Endodermal cell (in vitro differentiated cells): ENCODE measurements at regions not wholly inside any gene's neighbourhood (a gene's known extent, or its start where the extent isn't known, plus 50 kb on each side); places are given as distances from the start of the nearest gene placed in this dataset.

Source experiments
- DNase-seq: peaks from one replicate; pipeline ENCODE4 v3.0.0-alpha.2; 2017
- H3K27ac ChIP-seq: 2 replicates; pipeline ENCODE4 v1.5.1; 2013; ENCODE audit warnings: mild to moderate bottlenecking, low read depth, low read length, moderate library complexity
- H3K27me3 ChIP-seq: 2 replicates; pipeline ENCODE4 v1.6.1; 2013; ENCODE audit warnings: mild to moderate bottlenecking, low read length, moderate library complexity; ENCODE audit not compliant: insufficient read depth, control insufficient read depth, poor library complexity, severe bottlenecking
- H3K36me3 ChIP-seq: 2 replicates; pipeline ENCODE4 v1.7.0; 2013; ENCODE audit warnings: mild to moderate bottlenecking, low read length, moderate library complexity; ENCODE audit not compliant: control insufficient read depth, insufficient read depth
- H3K4me1 ChIP-seq: one replicate; pipeline ENCODE4 v1.7.0; 2013; ENCODE audit warnings: low read length; ENCODE audit not compliant: control insufficient read depth, insufficient read depth
- H3K4me3 ChIP-seq: 2 replicates; pipeline ENCODE4 v1.5.1; 2013; ENCODE audit warnings: mild to moderate bottlenecking, low read length, moderate library complexity
- H3K9ac ChIP-seq: 2 replicates; pipeline ENCODE4 v1.6.1; 2013; ENCODE audit warnings: mild to moderate bottlenecking, low read length, moderate library complexity; ENCODE audit not compliant: poor library complexity, severe bottlenecking; ENCODE audit errors: extremely low read depth
- H3K9me3 ChIP-seq: 2 replicates; pipeline ENCODE4 v1.6.1; 2013; ENCODE audit warnings: mild to moderate bottlenecking, low read length, moderate library complexity; ENCODE audit not compliant: control insufficient read depth
- H3K27ac Mint-ChIP-seq: 2 replicates; pipeline ENCODE4 v1.8.0; 2020; ENCODE audit warnings: mixed read lengths
- H3K27me3 Mint-ChIP-seq: 2 replicates; pipeline ENCODE4 v1.8.0; 2021; ENCODE audit warnings: mild to moderate bottlenecking, mixed read lengths; ENCODE audit not compliant: insufficient read depth
- H3K36me3 Mint-ChIP-seq: 2 replicates; pipeline ENCODE4 v1.8.0; 2020; ENCODE audit warnings: low read depth, mixed read lengths
- H3K4me1 Mint-ChIP-seq: 2 replicates; pipeline ENCODE4 v1.8.0; 2020; ENCODE audit warnings: mixed read lengths
- H3K4me3 Mint-ChIP-seq: 2 replicates; pipeline ENCODE4 v1.8.0; 2020; ENCODE audit warnings: mild to moderate bottlenecking, moderate library complexity, mixed read lengths
- H3K9me3 Mint-ChIP-seq: 2 replicates; pipeline ENCODE4 v1.8.0; 2020; ENCODE audit warnings: mild to moderate bottlenecking, mixed read lengths
- WGBS, 2 experiments: methylation state at CpG; one replicate each; pipeline versions ENCODE4 v1.1.5 to v1.1.7; 2013; ENCODE audit warnings: missing lambda C conversion rate in 2 of 2, mixed read lengths in 1 of 2; ENCODE audit not compliant: insufficient coverage in 1 of 2, insufficient read length in 1 of 2; 5-methylcytosine and 5-hydroxymethylcytosine counted together
- TF ChIP-seq, protein P1 (sequence below): fragments of 200-600 bp; sonication (generic); conservative IDR thresholded peaks from 2 replicates; pipeline ENCODE4 v1.5.0; 2021; ENCODE audit warnings: antibody characterized with exemption, mild to moderate bottlenecking

DNA sequence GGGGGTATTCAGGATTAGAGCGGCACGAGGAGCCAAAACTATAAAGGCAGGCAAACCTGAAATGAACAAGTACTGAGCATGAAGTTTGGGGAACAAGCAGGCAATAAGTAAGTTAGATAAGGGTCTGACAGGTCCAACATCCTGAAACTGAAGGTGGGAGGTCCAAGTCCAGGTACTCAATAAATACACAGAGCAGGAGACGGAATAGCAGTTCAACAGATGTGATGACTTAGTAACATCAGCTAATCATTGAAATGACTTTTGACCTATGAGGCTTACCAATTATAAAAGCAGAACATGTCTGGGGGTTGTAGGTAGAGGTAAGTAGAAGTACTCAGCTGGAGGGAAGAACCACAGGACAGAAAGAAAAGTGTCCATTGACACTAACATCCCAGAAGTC, 132.8 kb upstream of the PDZRN3 start:
- Histone ChIP-seq H3K36me3 (no peaks in the 10 kb centered on the region), H3K4me1 (peaks cover 4% of the 10 kb centered on the region), H3K9me3 (no peaks in the 10 kb centered on the region), H3K27ac (no peak overlapping the region), H3K9ac (no peak overlapping the region), H3K4me3 (no peak overlapping the region), H3K27me3 (no peaks in the 10 kb centered on the region)
- WGBS, 2 experiments = 97 to 100% methylated on average over 2 to 3 of the region's 3 CpGs
- H3K27me3 Mint-ChIP-seq = peaks cover 6% of the 10 kb centered on the region
- TF ChIP-seq, protein P1, sequence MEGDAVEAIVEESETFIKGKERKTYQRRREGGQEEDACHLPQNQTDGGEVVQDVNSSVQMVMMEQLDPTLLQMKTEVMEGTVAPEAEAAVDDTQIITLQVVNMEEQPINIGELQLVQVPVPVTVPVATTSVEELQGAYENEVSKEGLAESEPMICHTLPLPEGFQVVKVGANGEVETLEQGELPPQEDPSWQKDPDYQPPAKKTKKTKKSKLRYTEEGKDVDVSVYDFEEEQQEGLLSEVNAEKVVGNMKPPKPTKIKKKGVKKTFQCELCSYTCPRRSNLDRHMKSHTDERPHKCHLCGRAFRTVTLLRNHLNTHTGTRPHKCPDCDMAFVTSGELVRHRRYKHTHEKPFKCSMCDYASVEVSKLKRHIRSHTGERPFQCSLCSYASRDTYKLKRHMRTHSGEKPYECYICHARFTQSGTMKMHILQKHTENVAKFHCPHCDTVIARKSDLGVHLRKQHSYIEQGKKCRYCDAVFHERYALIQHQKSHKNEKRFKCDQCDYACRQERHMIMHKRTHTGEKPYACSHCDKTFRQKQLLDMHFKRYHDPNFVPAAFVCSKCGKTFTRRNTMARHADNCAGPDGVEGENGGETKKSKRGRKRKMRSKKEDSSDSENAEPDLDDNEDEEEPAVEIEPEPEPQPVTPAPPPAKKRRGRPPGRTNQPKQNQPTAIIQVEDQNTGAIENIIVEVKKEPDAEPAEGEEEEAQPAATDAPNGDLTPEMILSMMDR = no peak
- no peaks in the 10 kb centered on the region for H3K9me3 Mint-ChIP-seq
- DNase-seq = no peak
- H3K4me1 Mint-ChIP-seq = peaks cover 9% of the 10 kb centered on the region
- no peak overlapping the region for H3K27ac Mint-ChIP-seq
- H3K4me3 Mint-ChIP-seq = no peak overlapping the region
- no peaks in the 10 kb centered on the region for H3K36me3 Mint-ChIP-seq

DNA sequence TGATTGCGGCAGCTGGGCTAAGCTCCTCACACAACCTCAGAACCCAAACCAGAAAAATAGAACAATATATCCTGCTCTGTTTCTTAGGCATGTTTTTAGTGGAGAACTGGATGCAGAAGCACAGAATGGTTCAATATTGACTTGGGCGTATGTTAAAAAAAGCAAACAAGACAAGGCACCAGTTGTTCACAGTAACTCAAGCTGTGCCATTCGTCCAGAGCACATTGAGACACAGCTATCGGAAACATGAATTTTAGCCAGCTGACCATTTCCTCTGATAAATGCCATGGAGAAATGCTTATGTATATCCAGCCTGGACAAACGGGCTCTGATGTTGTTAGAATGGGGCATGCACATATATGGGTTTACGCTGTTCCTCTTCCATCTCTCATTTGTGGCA, 129.2 kb upstream of the PDZRN3 start:
- H3K36me3 Mint-ChIP-seq = no peaks in the 10 kb centered on the region
- no peak overlapping the region for H3K4me3 ChIP-seq
- H3K4me1 Mint-ChIP-seq = peaks cover 3% of the 10 kb centered on the region
- H3K4me3 Mint-ChIP-seq = no peak overlapping the region
- WGBS, 2 experiments = 98% methylated on average over 5 to 6 of the region's 6 CpGs
- H3K27me3 Mint-ChIP-seq = peaks cover 6% of the 10 kb centered on the region
- no peak overlapping the region for H3K27ac Mint-ChIP-seq
- H3K27me3 ChIP-seq = no peaks in the 10 kb centered on the region
- H3K27ac ChIP-seq = no peak overlapping the region
- DNase-seq = no peak
- H3K9ac ChIP-seq = no peak overlapping the region
- no peaks in the 10 kb centered on the region for H3K36me3 ChIP-seq
- no peaks in the 10 kb centered on the region for H3K9me3 Mint-ChIP-seq
- TF ChIP-seq, protein P1 = no peak
- no peaks in the 10 kb centered on the region for H3K9me3 ChIP-seq
- peaks cover 3% of the 10 kb centered on the region for H3K4me1 ChIP-seq

DNA sequence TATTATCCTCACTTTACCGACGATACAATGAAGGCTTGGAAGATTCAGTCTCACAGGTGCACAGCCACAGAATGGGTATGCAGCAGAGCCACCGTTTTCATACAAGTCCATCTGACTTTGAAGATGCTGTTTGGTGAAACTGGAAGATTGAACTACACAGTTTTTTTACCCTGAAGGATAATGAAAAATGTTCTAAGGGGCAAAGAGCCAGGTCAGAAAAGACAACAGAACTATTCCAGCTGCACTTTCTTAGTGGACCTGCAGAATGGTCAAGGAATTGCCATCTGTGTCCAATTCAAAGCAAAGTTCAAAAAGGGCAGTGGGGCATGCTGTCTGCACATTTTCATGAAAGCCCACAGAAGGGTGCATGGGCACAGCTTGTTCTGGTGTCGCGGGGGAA, 127.6 kb upstream of the PDZRN3 start:
- no peak for DNase-seq
- Mint-ChIP-seq H3K36me3 (no peaks in the 10 kb centered on the region), H3K4me1 (peaks cover 3% of the 10 kb centered on the region), H3K27me3 (peaks cover 3% of the 10 kb centered on the region), H3K9me3 (no peaks in the 10 kb centered on the region), H3K4me3 (no peak overlapping the region), H3K27ac (no peak overlapping the region)
- Histone ChIP-seq H3K27me3 (no peaks in the 10 kb centered on the region), H3K4me1 (peaks cover 3% of the 10 kb centered on the region), H3K36me3 (no peaks in the 10 kb centered on the region), H3K27ac (no peak overlapping the region), H3K9me3 (no peaks in the 10 kb centered on the region), H3K4me3 (no peak overlapping the region), H3K9ac (no peak overlapping the region)
- 92 to 95% methylated on average over 5 of the region's 5 CpGs for WGBS, 2 experiments
- TF ChIP-seq, protein P1 = no peak
